KMS-11 (cell line): ENCODE measurements at regions not wholly inside any gene's neighbourhood (a gene's known extent, or its start where the extent isn't known, plus 50 kb on each side); places are given as distances from the start of the nearest gene placed in this dataset.

Experiments used
- H2AFZ ChIP-seq: fragments of 200-600 bp; sonication (generic); 2 replicates; pipeline ENCODE4 v1.6.1; 2016; ENCODE audit warnings: antibody characterized with exemption, mixed run types, low read depth
- H3K27ac ChIP-seq: fragments of 200-600 bp; sonication (generic); 2 replicates; pipeline ENCODE4 v1.6.1; 2016; ENCODE audit warnings: mild to moderate bottlenecking, mixed run types
- H3K27me3 ChIP-seq: fragments of 200-600 bp; sonication (generic); 2 replicates; pipeline ENCODE4 v1.6.1; 2017; ENCODE audit warnings: mild to moderate bottlenecking, low read depth, mixed run types, moderate library complexity; ENCODE audit not compliant: insufficient read depth
- H3K36me3 ChIP-seq: fragments of 200-600 bp; sonication (generic); 2 replicates; pipeline ENCODE4 v1.6.1; 2017; ENCODE audit warnings: mild to moderate bottlenecking, mixed run types; ENCODE audit not compliant: insufficient read depth
- H3K4me1 ChIP-seq: fragments of 200-600 bp; sonication (generic); 2 replicates; pipeline ENCODE4 v1.6.1; 2016; ENCODE audit warnings: mild to moderate bottlenecking, low read depth, mixed run types; ENCODE audit not compliant: poor library complexity, severe bottlenecking
- H3K4me2 ChIP-seq: fragments of 200-600 bp; sonication (generic); 2 replicates; pipeline ENCODE4 v1.7.0; 2016; ENCODE audit warnings: mild to moderate bottlenecking, mixed run types
- H3K4me3 ChIP-seq: fragments of 200-600 bp; sonication (generic); IDR thresholded peaks from 2 replicates; pipeline ENCODE4 v1.6.1; 2017; ENCODE audit warnings: low read depth, low read length, mixed read lengths; ENCODE audit not compliant: insufficient read depth
- H3K79me2 ChIP-seq: fragments of 200-600 bp; sonication (generic); 2 replicates; pipeline ENCODE4 v1.6.1; 2016; ENCODE audit warnings: low read depth, mixed run types; ENCODE audit not compliant: insufficient read depth
- H3K9ac ChIP-seq: fragments of 200-600 bp; sonication (generic); 2 replicates; pipeline ENCODE4 v1.6.1; 2016; ENCODE audit warnings: mild to moderate bottlenecking, mixed run types
- H4K20me1 ChIP-seq: fragments of 200-600 bp; sonication (generic); 2 replicates; pipeline ENCODE4 v1.6.1; 2016; ENCODE audit warnings: mild to moderate bottlenecking, mixed run types; ENCODE audit not compliant: insufficient read depth
- CTCF ChIP-seq: fragments of 200-600 bp; sonication (generic); conservative IDR thresholded peaks from 2 replicates; pipeline ENCODE4 v1.6.1; 2017; ENCODE audit warnings: low read depth, mild to moderate bottlenecking, antibody characterized with exemption, low read length, moderate library complexity, mixed read lengths

DNA sequence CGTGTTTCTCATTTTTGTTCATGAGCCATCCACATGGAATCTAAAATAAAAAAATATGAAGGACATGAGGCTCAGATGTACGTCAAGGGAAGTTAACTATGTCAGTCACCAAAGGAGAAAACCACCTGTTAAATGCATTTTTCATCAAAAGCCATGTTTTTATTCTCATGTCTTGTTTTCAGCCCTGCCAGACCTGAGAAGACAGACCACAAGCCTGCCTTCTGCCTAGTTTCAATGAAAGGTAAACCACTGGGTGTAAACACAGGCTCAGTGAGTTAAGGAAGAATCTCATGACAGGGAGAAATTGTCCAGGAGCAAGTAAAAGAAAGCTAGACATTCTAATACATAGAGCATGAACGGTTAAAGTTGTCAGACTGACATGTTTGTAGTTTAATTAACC, 52.3 kb upstream of the TNIP3 start:
- H3K36me3 ChIP-seq: no peaks in the 10 kb centered on the region
- H3K4me3 ChIP-seq: no peak overlapping the region
- no peaks in the 10 kb centered on the region for H3K79me2 ChIP-seq
- no peaks in the 10 kb centered on the region for H3K27me3 ChIP-seq
- no peak for TF ChIP-seq CTCF
- H4K20me1 ChIP-seq: no peaks in the 10 kb centered on the region
- peak overlapping the region; percentile 11; the same call in 1 of the 2 replicates for H2AFZ ChIP-seq
- H3K27ac ChIP-seq: peak overlapping the region; percentile 29; the same call in 1 of the 2 replicates
- peaks cover 31% of the 10 kb centered on the region for H3K4me1 ChIP-seq
- no peak overlapping the region for H3K9ac ChIP-seq
- peak overlapping the region; percentile 58 for H3K4me2 ChIP-seq

DNA sequence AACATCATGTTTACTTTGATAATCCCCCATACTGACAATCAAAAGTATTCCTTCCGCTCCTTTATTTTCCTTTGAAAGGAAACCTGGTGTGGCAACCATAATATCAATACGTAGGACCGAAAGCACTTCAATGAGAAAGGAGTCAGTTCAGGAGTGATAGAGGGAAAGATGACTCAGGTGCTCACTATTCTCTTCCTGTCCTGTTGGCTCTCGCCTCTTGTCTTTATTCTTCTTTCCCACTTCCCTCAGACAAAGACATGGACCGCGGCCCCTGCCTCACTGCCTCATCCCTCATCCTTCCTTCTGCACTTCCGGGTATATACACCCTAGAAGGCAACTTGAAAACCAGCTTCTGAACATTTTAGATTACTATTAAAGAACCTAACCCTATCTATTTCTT, 49.8 kb upstream of the TNIP3 start:
- Histone ChIP-seq H3K9ac (no peak overlapping the region), H3K36me3 (no peaks in the 10 kb centered on the region), H3K27ac (no peak overlapping the region), H3K4me3 (no peak overlapping the region), H4K20me1 (no peaks in the 10 kb centered on the region), H3K27me3 (no peaks in the 10 kb centered on the region), H3K4me1 (peaks cover 31% of the 10 kb centered on the region), H2AFZ (no peak overlapping the region), H3K79me2 (no peaks in the 10 kb centered on the region), H3K4me2 (no peak overlapping the region)
- TF ChIP-seq CTCF: no peak
